IMR-90 (cell line): ENCODE measurements at regions not wholly inside any gene's neighbourhood (a gene's known extent, or its start where the extent isn't known, plus 50 kb on each side); places are given as distances from the start of the nearest gene placed in this dataset.

Source experiments
- ATAC-seq: fragments of 200-7000 bp; cut with Tn5 transposase; 2 replicates; pipeline ENCODE4 v1.9.1; 2020; ENCODE audit warnings: low read depth, mild to moderate bottlenecking, moderate library complexity
- BruUV-seq: library from RNA; stranded (reverse); fragments of 400-500 nt; replicated peaks from 2 replicates; lab custom pipeline; 2021; lab: Mats Ljungman, UMichigan
- CTCF ChIA-PET: fragments of 300-600 bp; formaldehyde crosslinking; extraction: SDS; loops from one replicate; lab custom pipeline; 2021; ENCODE audit warnings: antibody characterized with exemption; lab: Yijun Ruan, JAX
- POLR2A ChIA-PET: fragments of 300-600 bp; sonication (Branson Sonifier 250); formaldehyde crosslinking; loops from one replicate; lab custom pipeline; 2022; ENCODE audit warnings: antibody characterized with exemption; ENCODE audit not compliant: unreplicated experiment; lab: Charles Lee
- DNase-seq: peaks from one replicate; pipeline ENCODE4 v3.0.0; 2013
- H2AFZ ChIP-seq: replicated peaks from 2 replicates; pipeline ENCODE3; 2013; ENCODE audit warnings: low read length, mild to moderate bottlenecking; ENCODE audit not compliant: poor library complexity
- H2AK5ac ChIP-seq: 2 replicates; pipeline ENCODE4 v1.6.1; 2013; ENCODE audit warnings: low read depth, low read length, inconsistent platforms
- H2AK9ac ChIP-seq: replicated peaks from 2 replicates; pipeline ENCODE3; 2013; ENCODE audit warnings: mild to moderate bottlenecking, low read depth, low read length, moderate library complexity; ENCODE audit not compliant: poor library complexity
- H2BK120ac ChIP-seq: 2 replicates; pipeline ENCODE4 v1.6.1; 2013; ENCODE audit warnings: low read depth, low read length, inconsistent platforms
- H2BK15ac ChIP-seq: 3 replicates; pipeline ENCODE4 v1.6.1; 2013; ENCODE audit warnings: low read depth, low read length, inconsistent platforms
- H2BK20ac ChIP-seq: 2 replicates; pipeline ENCODE4 v1.6.1; 2013; ENCODE audit warnings: low read depth, mild to moderate bottlenecking, inconsistent platforms, low read length, moderate library complexity
- H2BK5ac ChIP-seq: 2 replicates; pipeline ENCODE4 v1.6.1; 2013; ENCODE audit warnings: mild to moderate bottlenecking, low read depth, low read length, inconsistent platforms; ENCODE audit not compliant: poor library complexity, severe bottlenecking
- H3K14ac ChIP-seq: replicated peaks from 2 replicates; pipeline ENCODE4 v1.6.1; 2013; ENCODE audit warnings: low read depth, low read length, inconsistent platforms
- H3K18ac ChIP-seq: 2 replicates; pipeline ENCODE4 v1.6.1; 2013; ENCODE audit warnings: low read depth, low read length, control low read depth
- H3K23ac ChIP-seq: 2 replicates; pipeline ENCODE4 v1.6.1; 2013; ENCODE audit warnings: low read depth, low read length, inconsistent platforms
- H3K27ac ChIP-seq: 2 replicates; pipeline ENCODE4 v1.5.1; 2013; ENCODE audit warnings: mild to moderate bottlenecking, control low read depth, low read length; ENCODE audit not compliant: insufficient read depth
- H3K27me3 ChIP-seq: 2 replicates; pipeline ENCODE4 v1.6.1; 2013; ENCODE audit warnings: low read length; ENCODE audit not compliant: control insufficient read depth, insufficient read depth
- H3K36me3 ChIP-seq: 2 replicates; pipeline ENCODE4 v1.6.1; 2013; ENCODE audit warnings: low read length, mixed read lengths; ENCODE audit not compliant: control insufficient read depth, insufficient read depth
- H3K4ac ChIP-seq: 2 replicates; pipeline ENCODE4 v1.6.1; 2013; ENCODE audit warnings: low read depth, low read length, inconsistent platforms
- H3K4me1 ChIP-seq: 2 replicates; pipeline ENCODE4 v1.6.1; 2013; ENCODE audit warnings: low read length, mixed read lengths; ENCODE audit not compliant: control insufficient read depth, insufficient read depth
- H3K4me2 ChIP-seq: 2 replicates; pipeline ENCODE4 v1.6.1; 2013; ENCODE audit warnings: low read depth, mild to moderate bottlenecking, control low read depth, low read length, moderate library complexity
- H3K4me3 ChIP-seq: 2 replicates; pipeline ENCODE4 v1.5.1; 2013; ENCODE audit warnings: low read depth, mild to moderate bottlenecking, control low read depth, low read length, moderate library complexity; ENCODE audit not compliant: insufficient read depth
- H3K56ac ChIP-seq: 2 replicates; pipeline ENCODE4 v1.6.1; 2013; ENCODE audit warnings: low read length, inconsistent platforms; ENCODE audit not compliant: insufficient read depth; ENCODE audit errors: extremely low read depth
- H3K79me1 ChIP-seq, 2 experiments: 2 replicates each; pipeline ENCODE4 v1.6.1; 2013; ENCODE audit warnings: low read length in 2 of 2, inconsistent platforms in 1 of 2, low read depth in 1 of 2
- H3K9ac ChIP-seq: 2 replicates; pipeline ENCODE4 v1.6.1; 2013; ENCODE audit warnings: low read depth, low read length, control low read depth
- H3K9me1 ChIP-seq: 2 replicates; pipeline ENCODE4 v1.6.1; 2013; ENCODE audit warnings: low read length, inconsistent platforms; ENCODE audit not compliant: insufficient read depth
- H3K9me3 ChIP-seq: 2 replicates; pipeline ENCODE4 v1.6.1; 2013; ENCODE audit warnings: low read length; ENCODE audit not compliant: control insufficient read depth, insufficient read depth
- H4K20me1 ChIP-seq: 2 replicates; pipeline ENCODE4 v1.6.1; 2013; ENCODE audit warnings: low read length, inconsistent platforms; ENCODE audit not compliant: insufficient read depth
- H4K5ac ChIP-seq: 2 replicates; pipeline ENCODE4 v1.6.1; 2013; ENCODE audit warnings: mild to moderate bottlenecking, low read depth, low read length, control low read depth
- H4K8ac ChIP-seq, 2 experiments: 2 replicates each; pipeline ENCODE4 v1.6.1; 2013; ENCODE audit warnings: low read depth in 2 of 2, low read length in 2 of 2, control low read depth in 1 of 2, inconsistent platforms in 1 of 2
- H4K91ac ChIP-seq: 2 replicates; pipeline ENCODE4 v1.6.1; 2013; ENCODE audit warnings: low read depth, low read length, inconsistent platforms; ENCODE audit not compliant: insufficient read depth
- RAD21 ChIP-seq: IDR thresholded peaks from 2 replicates; pipeline ENCODE4 v1.6.1; 2012; ENCODE audit warnings: low read length, improper control_type of control experiment
- WGBS, 2 experiments: methylation state at CpG; one replicate each; pipeline versions ENCODE4 v1.1.5 to v1.1.7; 2013; ENCODE audit warnings: missing lambda C conversion rate in 2 of 2; ENCODE audit not compliant: insufficient read length in 1 of 2; ENCODE audit errors: extremely low coverage in 2 of 2; 5-methylcytosine and 5-hydroxymethylcytosine counted together
- dilution Hi-C: fragments of 300-500 bp; cut with HindIII; formaldehyde crosslinking; loops from one replicate; pipeline ENCODE4 v1.14.3; 2018; ENCODE audit warnings: low sequenced_read_pairs; ENCODE audit not compliant: unreplicated experiment
- in situ Hi-C: fragments of 300-500 bp; cut with MboI; formaldehyde crosslinking; loops from 3 replicates; pipeline ENCODE4 v1.14.3; 2019; ENCODE audit warnings: low sequenced_read_pairs, inconsistent platforms, mixed read lengths
- intact Hi-C: fragments of 100-400 bp; cut with micrococcal nuclease; formaldehyde crosslinking; loops from 2 replicates; pipeline ENCODE4 v1.10.0; 2022

- Histone ChIP-seq H4K5ac (no peak overlapping the region), H3K79me1 (no peaks in the 10 kb centered on the region), H3K9me3 (0 out of 2 replicates have a peak, but pooled peaks cover 2% of the 10 kb centered on the region), H3K14ac (no peak overlapping the region), H4K91ac (no peak overlapping the region), H3K9ac (no peak overlapping the region), H3K36me3 (no peaks in the 10 kb centered on the region), H2AFZ (no peak overlapping the region), H3K4ac (no peak overlapping the region), H3K23ac (no peak overlapping the region), H3K9me1 (peaks cover 5% of the 10 kb centered on the region; the same call in 1 of the 2 replicates), H2AK5ac (no peak overlapping the region), H4K8ac (no peak overlapping the region), H3K56ac (no peak overlapping the region), H3K27me3 (no peaks in the 10 kb centered on the region), H2AK9ac (no peak overlapping the region), H2BK120ac (no peak overlapping the region), H3K18ac (no peak overlapping the region), H3K4me3 (no peak overlapping the region), H2BK20ac (no peak overlapping the region), H3K4me2 (no peak overlapping the region), H2BK15ac (no peak overlapping the region), H4K20me1 (no peaks in the 10 kb centered on the region), H3K27ac (no peak overlapping the region), H2BK5ac (no peak overlapping the region), H3K4me1 (peaks cover 9% of the 10 kb centered on the region)
- no TSS peak for BruUV-seq
- in situ Hi-C loops = no loop called here
- DNase-seq (no peak), ATAC-seq (no peak)
- POLR2A ChIA-PET = no interaction called here
- intact Hi-C loops = no loop called here
- dilution Hi-C loops = no loop called here
- WGBS, 2 experiments = no CpG with 5 or more reads among the region's 1 CpG
- no peak for TF ChIP-seq RAD21
- CTCF ChIA-PET = no interaction called here
Measured at GRCh38 chr3:170700054-170700404, 114.2 kb upstream of the SLC7A14 start.
